Small intestine (tissue), 7 donors: ENCODE measurements at regions not wholly inside any gene's neighbourhood (a gene's known extent, or its start where the extent isn't known, plus 50 kb on each side); places are given as distances from the start of the nearest gene placed in this dataset.
"Not testable (repeated sequence)": the region's sequence is repeated elsewhere in the genome, so short reads cannot be mapped to it uniquely, and the experiment has no call there.

Experiments used
- DNase-seq, 2 donors: peaks; one replicate each; pipeline versions ENCODE4 v3.0.0 to v3.0.0-alpha.2; 2013
- FAIRE-seq: peaks from 2 replicates; lab custom pipeline; 2012; peaks lifted over from hg19 to GRCh38; lab: Jason Lieb, UNC
- H3K27ac ChIP-seq, 3 donors: one replicate each; pipeline ENCODE4 v1.5.1; 2013; ENCODE audit warnings: low read length in 2 of 3, mild to moderate bottlenecking in 2 of 3, control low read depth in 1 of 3, inconsistent platforms in 1 of 3, low read depth in 1 of 3, moderate library complexity in 1 of 3
- H3K27me3 ChIP-seq, 3 donors: one replicate each; pipeline ENCODE4 v1.6.1; 2013; ENCODE audit warnings: low read length in 3 of 3, inconsistent platforms in 1 of 3; ENCODE audit not compliant: control insufficient read depth in 3 of 3, insufficient read depth in 3 of 3
- H3K36me3 ChIP-seq, 3 donors: one replicate each; pipeline ENCODE4 v1.6.1; 2013; ENCODE audit warnings: low read length in 3 of 3, inconsistent platforms in 1 of 3, low read depth in 1 of 3, mild to moderate bottlenecking in 1 of 3, moderate library complexity in 1 of 3; ENCODE audit not compliant: control insufficient read depth in 3 of 3, insufficient read depth in 2 of 3
- H3K4me1 ChIP-seq, 3 donors: one replicate each; pipeline ENCODE4 v1.6.1; 2013; ENCODE audit warnings: low read length in 2 of 3, inconsistent platforms in 1 of 3, low read depth in 1 of 3, mild to moderate bottlenecking in 1 of 3, moderate library complexity in 1 of 3; ENCODE audit not compliant: control insufficient read depth in 3 of 3, insufficient read depth in 2 of 3
- H3K4me3 ChIP-seq, 3 donors: one replicate each; pipeline ENCODE4 v1.5.1; 2013; ENCODE audit warnings: low read length in 3 of 3, control low read depth in 1 of 3, inconsistent platforms in 1 of 3, low read depth in 1 of 3, mild to moderate bottlenecking in 1 of 3, moderate library complexity in 1 of 3
- H3K9me3 ChIP-seq, 2 donors: one replicate each; pipeline ENCODE4 v1.6.1; 2013; ENCODE audit warnings: low read depth in 1 of 2, low read length in 1 of 2; ENCODE audit not compliant: control insufficient read depth in 2 of 2, insufficient read depth in 1 of 2
- WGBS, 3 donors: extraction: QIAGEN DNeasy Blood & Tissue Kit; methylation state at CpG; one replicate each; pipeline ENCODE4 v1.1.7; 2013; 5-methylcytosine and 5-hydroxymethylcytosine counted together
- donor health status: healthy with polysubstance abuse.
- donor health status: control.
- donor health status: control.
- donor health status: Bipolar disorder and iron deficiency.
- donor health status: healthy.

DNA sequence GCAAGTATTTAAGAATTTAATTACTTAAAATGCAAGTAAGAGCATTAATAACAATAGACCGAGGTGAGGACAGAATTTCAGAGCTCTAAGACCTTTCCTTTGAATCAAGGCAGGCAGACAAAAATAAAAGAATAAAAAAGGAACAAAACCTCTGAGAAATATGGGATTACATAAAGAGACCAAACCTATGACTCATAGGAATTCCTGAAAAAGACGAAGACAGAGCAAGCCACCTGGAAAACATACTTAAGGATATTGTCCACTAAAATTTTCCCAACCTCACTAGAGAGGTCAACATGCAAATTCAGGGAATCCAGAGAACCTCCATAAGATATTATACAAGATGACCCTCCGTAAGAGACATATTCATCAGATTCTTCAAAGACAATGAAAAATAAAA is 325.1 kb downstream of the AEBP2 start:
- no peak for DNase-seq
- Histone ChIP-seq H3K4me3 (no peak overlapping the region), H3K27ac (no peak overlapping the region), H3K27me3 (no peaks in the 10 kb centered on the region), H3K9me3 (no peaks in the 10 kb centered on the region), H3K4me1 (no peaks in the 10 kb centered on the region), H3K36me3 (no peaks in the 10 kb centered on the region)
- no peak for FAIRE-seq
- 80 to 88% (median 88%) methylated on average over 3 of the region's 3 CpGs for WGBS, 3 donors

DNA sequence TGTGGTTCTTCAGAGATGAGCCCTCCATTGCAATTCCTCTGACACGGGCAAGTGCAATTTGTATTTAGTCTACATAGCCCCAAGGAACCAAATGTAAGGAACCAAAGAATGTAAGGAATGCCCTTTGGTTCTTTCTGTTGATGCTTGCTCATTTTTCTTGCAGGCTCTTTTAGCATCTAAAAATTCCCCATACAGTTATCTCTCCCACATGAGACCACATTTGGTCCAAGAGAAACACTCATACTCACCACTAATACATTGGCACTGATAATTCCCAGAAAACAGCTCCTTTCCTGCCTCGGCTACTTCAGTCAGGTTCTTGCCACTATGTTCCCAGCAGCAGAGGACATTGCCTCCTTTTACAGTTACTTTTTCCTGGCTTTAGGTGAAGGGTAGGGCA is 332.6 kb downstream of the AEBP2 start:
- Histone ChIP-seq H3K4me1 (no peaks in the 10 kb centered on the region), H3K4me3 (no peak overlapping the region), H3K27ac (no peak overlapping the region), H3K27me3 (no peaks in the 10 kb centered on the region), H3K36me3 (no peaks in the 10 kb centered on the region), H3K9me3 (no peaks in the 10 kb centered on the region)
- DNase-seq (no peak), FAIRE-seq (no peak)
- 67 to 79% (median 70%) methylated on average over 2 of the region's 2 CpGs for WGBS, 3 donors

DNA sequence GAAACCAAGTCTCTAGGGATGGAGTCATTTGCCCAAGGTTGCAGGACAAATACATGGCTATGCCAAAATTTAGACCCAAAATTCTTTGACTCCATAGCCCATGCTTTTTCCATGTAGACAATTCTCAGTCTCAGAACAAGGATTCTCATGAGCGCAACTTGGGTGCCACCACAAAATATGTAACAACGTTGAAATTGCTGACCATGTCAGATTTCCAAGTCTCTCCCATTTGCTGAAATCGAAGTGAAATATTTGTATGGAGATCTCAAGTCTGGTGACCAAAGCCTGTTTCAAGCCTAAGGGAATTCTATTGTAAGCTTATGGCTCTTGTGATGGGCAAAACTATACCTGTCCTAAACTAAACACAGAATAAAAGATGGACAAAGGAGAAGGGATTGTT is 333.5 kb downstream of the AEBP2 start:
- FAIRE-seq (no peak), DNase-seq (no peak)
- Histone ChIP-seq H3K27me3 (no peaks in the 10 kb centered on the region), H3K27ac (no peak overlapping the region), H3K4me1 (no peaks in the 10 kb centered on the region), H3K9me3 (no peaks in the 10 kb centered on the region), H3K4me3 (no peak overlapping the region), H3K36me3 (no peaks in the 10 kb centered on the region)
- 89 to 92% (median 92%) methylated on average over 3 of the region's 3 CpGs for WGBS, 3 donors

DNA sequence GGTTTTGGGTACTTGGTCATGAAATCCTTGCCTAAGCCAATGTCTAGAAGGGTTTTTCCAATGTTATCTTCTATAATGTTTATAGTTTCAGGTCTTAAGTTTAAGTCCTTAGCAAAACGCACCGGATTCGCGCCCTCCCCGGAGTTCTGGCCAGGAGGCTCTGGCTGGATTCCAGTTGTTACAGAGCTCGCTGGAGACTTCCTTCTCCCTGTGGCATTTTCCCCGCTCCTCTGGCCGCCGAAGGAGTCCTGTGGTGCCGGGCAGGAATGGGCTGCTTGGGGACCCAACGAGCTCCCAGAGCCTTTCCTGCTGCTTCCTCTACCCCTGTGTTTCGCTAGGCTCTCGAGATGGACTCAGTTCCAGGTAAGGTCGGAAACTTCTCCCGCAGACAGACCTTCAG is 335.9 kb downstream of the AEBP2 start:
- WGBS, 3 donors, result 92 to 96% (median 94%) methylated on average over 15 of the region's 15 CpGs
- Histone ChIP-seq H3K4me1 (peaks cover 0 to 9% (median 0%) of the 10 kb centered on the region in 3 donors), H3K27me3 (no peaks in the 10 kb centered on the region), H3K36me3 (no peaks in the 10 kb centered on the region), H3K9me3 (no peaks in the 10 kb centered on the region), H3K4me3 (no peak overlapping the region), H3K27ac (no peak overlapping the region)
- FAIRE-seq (no peak), DNase-seq (no peak)

DNA sequence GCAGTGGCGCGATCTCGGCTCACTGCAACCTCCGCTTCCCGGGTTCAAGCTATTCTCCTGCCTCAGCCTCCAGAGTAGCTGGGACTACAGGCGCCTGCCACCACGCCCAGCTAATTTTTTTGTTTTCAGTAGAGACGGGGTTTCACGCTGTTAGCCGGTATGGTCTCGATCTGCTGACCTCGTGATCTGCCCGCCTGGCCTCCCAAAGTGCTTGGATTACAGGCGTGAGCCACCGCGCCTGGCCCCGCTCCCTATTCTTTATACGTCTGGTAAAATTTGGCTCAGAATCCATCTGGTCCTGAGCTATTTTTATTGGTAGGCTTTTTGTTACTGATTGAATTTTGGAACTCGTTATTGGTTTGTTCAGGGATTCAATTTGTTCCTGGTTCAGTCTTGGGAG is 336.7 kb downstream of the AEBP2 start:
- not testable (repeated sequence) for H3K4me3 ChIP-seq, DNase-seq, H3K27me3 ChIP-seq, FAIRE-seq, H3K4me1 ChIP-seq, H3K27ac ChIP-seq, H3K9me3 ChIP-seq, H3K36me3 ChIP-seq
- 97 to 98% (median 98%) methylated on average over 19 of the region's 19 CpGs for WGBS, 3 donors

DNA sequence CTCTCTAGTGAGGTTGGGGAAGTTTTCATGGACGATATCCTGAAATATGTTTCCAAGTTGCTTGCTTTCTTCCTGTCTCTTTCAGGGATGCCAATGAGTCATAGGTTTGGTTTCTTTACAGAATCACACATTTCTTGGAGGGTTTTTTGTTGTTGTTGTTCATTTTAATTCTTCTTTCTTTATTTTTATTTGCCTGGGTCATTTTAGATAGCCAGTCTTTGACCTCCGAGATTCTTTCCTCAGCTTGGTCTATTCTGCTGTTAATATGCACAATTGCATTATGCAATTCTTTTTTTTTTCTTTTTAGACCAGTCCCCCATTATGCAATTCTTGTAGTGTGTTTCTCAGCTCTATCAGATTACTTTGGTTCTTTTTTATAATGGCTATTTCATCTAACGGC is 338.9 kb downstream of the AEBP2 start:
- no peaks in the 10 kb centered on the region for H3K36me3 ChIP-seq
- 65 to 89% (median 77%) methylated on average over 3 of the region's 3 CpGs for WGBS, 3 donors
- no peak overlapping the region for H3K27ac ChIP-seq
- H3K4me1 ChIP-seq, result peaks cover 0 to 9% (median 0%) of the 10 kb centered on the region in 3 donors
- no peaks in the 10 kb centered on the region for H3K27me3 ChIP-seq
- no peak overlapping the region for H3K4me3 ChIP-seq
- FAIRE-seq (no peak), DNase-seq (no peak)
- H3K9me3 ChIP-seq, result no peaks in the 10 kb centered on the region

DNA sequence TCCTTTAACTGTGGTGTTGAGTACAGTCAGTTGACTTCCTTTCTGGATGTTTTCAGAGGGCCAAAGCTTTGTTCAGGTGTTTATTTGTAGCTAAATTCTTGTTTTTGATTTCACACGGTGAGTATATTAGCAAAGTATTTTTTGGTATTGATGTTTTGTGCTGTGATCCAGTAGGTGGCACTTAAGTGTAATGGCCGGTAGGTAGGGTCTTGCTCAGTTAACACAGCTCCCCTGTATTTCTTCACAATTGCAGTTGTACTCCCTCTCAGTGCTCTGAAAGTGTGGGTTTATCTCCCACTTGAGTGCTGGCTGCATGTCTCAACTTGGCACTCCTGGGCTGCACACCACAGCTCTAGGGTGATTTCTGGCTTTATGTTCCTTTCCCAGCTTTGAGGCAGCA is 339.5 kb downstream of the AEBP2 start:
- Histone ChIP-seq H3K9me3 (no peaks in the 10 kb centered on the region), H3K36me3 (no peaks in the 10 kb centered on the region), H3K27ac (no peak overlapping the region), H3K4me1 (peaks cover 0 to 9% (median 0%) of the 10 kb centered on the region in 3 donors), H3K27me3 (no peaks in the 10 kb centered on the region), H3K4me3 (no peak overlapping the region)
- FAIRE-seq (no peak), DNase-seq (no peak)
- 59 to 83% (median 77%) methylated on average over 2 of the region's 2 CpGs for WGBS, 3 donors

DNA sequence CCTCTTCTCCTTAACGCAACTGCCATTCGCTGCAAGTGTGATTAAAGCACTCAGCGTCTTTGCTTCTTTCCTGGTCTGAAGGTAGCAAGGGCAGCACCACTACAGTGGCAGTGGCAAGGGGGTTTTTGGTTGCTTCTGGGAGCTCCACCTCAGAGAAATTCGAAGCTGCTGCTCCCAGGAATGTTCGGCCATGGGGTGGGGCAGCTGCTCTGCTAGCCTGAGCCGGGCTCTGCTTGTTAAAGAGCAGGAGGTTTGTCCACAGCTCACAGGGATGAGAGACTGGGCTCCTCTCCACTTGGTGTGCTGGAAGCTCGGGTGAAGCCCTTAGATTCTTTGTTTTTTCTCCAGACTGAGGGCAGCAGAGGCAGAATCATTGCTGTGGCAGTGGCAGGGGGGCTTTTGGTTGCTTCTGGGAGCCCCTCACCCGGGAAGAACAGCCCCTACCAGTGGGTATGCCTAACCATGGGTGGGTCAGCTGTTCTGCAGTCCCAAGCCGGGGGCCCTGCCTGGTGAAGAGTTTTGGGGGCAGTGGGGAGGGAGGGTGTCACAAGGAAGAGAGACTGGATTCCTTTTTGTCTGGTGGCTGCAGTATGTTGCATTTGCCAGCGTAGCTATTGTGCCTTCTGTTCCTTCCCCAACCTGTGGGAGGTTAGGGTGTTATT is 340.2 kb downstream of the AEBP2 start:
- no peaks in the 10 kb centered on the region for H3K36me3 ChIP-seq
- H3K27ac ChIP-seq, result no peak overlapping the region
- no peaks in the 10 kb centered on the region for H3K27me3 ChIP-seq
- DNase-seq, result peak; percentile 3 to 35
- H3K4me1 ChIP-seq, result peaks cover 0 to 9% (median 0%) of the 10 kb centered on the region in 3 donors
- H3K4me3 ChIP-seq, result no peak overlapping the region
- FAIRE-seq, result no peak
- 51 to 67% (median 58%) methylated on average over 10 of the region's 10 CpGs for WGBS, 3 donors
- H3K9me3 ChIP-seq, result no peaks in the 10 kb centered on the region

DNA sequence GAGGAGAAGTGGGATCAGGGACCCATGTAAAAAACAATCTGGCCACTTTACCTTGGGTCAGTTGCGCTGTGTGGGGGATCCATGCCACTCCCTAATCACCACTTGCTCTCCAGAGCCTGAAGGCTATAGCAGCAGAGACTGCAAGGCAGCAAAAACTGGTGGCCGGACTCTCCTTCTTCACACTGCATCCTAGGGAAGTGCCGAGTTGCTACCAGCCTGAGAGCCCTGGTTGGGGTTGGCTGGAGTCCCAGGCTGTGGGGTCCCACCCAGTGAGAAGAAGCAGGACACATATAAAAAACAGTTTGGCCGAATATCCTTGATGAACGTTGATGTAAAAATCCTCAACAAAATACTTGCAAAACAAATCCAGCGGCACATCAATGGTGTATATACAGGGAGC is 341.2 kb downstream of the AEBP2 start:
- WGBS, 3 donors, result 70 to 88% (median 86%) methylated on average over 6 of the region's 6 CpGs
- DNase-seq, result no peak
- no peaks in the 10 kb centered on the region for H3K9me3 ChIP-seq
- peaks cover 0 to 9% (median 0%) of the 10 kb centered on the region in 3 donors for H3K4me1 ChIP-seq
- no peak for FAIRE-seq
- no peaks in the 10 kb centered on the region for H3K36me3 ChIP-seq
- H3K4me3 ChIP-seq, result no peak overlapping the region
- H3K27me3 ChIP-seq, result no peaks in the 10 kb centered on the region
- no peak overlapping the region for H3K27ac ChIP-seq
